SIG-M5 treated with dmso at 0.1 percent for 504 hours (cell line): ENCODE measurements at regions not wholly inside any gene's neighbourhood (a gene's known extent, or its start where the extent isn't known, plus 50 kb on each side); places are given as distances from the start of the nearest gene placed in this dataset.

Source experiments
- DNase-seq: peaks from one replicate; lab custom pipeline; 2025; ENCODE audit not compliant: unreplicated experiment; lab: John Stamatoyannopoulos, UW

DNA sequence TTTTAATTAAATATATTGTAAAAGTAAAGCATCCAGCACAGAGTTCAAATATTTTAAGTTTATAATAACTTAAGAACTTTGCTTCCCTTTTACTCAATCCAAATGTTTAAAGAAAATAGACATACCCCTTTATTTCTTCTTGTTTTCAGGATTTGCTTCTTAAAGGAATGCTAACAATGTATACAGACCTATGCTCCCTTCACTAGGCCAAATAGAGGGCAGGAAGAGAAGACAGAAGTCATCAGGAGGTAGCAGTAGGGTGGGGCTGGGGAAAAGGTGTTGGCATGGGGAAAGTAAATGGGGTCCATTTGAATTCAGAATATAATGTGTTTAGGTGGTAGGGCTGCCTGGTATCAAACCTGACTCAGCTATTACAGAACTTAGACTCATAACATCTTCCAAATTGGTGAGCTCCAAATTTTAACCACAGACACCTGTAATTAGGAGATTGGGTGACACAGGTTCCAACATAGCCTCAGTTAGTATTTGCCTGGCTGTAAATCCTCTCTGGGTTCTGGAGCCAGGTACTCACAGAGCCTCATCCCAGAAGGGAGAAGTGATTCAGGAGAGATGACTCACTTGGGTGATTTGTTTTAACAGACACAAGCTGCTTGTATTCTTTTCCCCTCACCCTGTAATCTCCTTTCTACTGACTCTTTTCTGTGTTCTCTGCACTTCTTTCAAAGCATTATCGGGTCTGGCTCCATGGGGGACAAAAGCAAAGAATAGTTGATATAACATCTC, 60.1 kb upstream of the DUSP10 start:
- no peak for DNase-seq

DNA sequence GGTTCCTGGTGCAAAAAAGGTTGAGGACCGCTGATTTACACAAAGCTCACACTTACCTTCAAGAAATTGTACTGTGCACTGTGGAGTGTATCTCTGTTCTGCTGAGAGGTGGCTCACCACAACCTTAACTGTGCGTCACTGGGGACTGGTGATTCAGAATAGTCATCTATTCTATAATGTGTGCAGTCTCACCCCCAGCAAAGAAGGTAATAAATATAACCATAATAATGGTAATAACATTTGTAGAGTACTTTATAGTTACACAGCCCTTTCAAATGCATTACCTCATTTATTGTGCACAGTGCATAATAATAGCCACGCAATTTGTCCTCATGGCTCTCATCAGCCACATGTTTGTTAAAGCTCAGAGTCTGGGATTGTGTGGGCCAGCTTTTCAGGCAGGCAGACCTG, 59.4 kb upstream of the DUSP10 start:
- no peak for DNase-seq

DNA sequence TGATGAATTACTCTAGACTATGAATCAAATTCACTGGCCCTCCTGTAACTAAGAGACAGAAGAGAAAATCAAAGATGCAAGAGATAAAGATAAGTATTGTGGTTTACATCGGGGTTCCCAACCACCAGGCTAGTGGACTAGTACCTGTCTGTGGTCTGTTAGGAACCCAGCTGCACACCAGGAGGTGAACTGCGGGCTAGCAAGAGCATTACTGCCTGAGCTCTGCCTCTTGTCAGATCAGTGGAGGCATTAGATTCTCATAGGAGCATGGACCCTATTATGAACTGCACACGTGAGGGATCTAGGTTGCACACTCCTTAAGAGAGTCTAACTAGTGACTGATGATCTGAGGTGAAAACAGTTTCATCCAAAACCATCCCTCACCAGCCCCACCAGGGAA, 58.9 kb upstream of the DUSP10 start:
- no peak for DNase-seq

DNA sequence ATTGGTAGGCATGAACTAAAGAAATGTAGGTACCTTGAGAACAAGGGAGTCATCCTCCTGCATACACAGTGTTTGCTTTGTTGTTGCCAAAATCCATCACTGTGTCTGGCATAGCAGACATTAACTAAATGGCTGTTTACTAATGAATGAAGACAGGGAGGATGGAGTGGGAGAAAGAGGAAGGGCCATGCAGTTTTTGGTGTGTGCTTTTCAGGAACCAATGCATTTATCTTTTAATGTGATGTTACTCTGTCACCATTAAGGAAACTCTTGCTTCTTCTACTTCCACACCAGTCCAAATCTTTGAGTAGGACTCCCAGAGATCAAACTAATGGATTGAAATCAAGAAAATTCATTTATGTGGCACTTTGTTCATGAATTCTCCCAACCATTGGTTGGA, 55.6 kb upstream of the DUSP10 start:
- DNase-seq: no peak

DNA sequence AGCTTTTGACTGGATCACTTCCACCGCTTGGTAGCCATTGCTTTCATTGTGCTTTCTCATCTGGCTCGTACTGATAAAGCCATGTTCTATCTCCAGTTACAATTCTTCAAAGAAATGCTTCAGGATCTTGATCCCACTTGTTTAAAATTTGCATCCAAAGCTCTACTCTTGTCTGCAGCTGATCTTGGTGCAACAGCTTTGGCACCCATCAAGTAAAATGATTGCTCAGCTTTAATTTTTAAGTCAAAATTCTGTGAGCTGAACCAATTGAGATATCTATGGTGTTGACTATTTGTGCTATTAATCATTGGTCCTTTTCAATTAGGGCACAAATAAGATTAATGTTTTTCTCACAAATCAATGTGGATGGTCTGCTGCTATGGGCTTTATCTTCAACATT, 54.8 kb upstream of the DUSP10 start:
- no peak for DNase-seq

DNA sequence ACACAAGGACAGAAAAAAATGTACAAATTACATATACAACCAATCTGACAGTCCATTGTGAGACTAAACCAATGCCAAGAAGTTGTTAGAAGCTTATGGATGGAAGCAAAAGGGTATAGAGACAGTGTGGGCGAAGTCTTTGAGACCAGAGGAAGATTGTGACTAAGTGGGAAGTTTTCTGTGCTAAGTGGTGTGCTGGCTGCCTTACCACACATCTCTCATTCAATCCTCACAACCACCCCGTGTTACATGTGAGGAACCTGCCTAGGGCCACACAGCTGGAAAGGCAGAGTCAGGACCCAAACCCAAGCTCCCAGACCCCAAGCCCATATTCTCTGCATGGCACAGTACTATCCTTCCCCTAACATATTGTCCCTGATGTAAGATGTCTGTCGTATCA, 53.5 kb upstream of the DUSP10 start:
- no peak for DNase-seq

GRCh38 chr1:221794935-221795334, 53.0 kb upstream of the DUSP10 start:
- DNase-seq: no peak

DNA sequence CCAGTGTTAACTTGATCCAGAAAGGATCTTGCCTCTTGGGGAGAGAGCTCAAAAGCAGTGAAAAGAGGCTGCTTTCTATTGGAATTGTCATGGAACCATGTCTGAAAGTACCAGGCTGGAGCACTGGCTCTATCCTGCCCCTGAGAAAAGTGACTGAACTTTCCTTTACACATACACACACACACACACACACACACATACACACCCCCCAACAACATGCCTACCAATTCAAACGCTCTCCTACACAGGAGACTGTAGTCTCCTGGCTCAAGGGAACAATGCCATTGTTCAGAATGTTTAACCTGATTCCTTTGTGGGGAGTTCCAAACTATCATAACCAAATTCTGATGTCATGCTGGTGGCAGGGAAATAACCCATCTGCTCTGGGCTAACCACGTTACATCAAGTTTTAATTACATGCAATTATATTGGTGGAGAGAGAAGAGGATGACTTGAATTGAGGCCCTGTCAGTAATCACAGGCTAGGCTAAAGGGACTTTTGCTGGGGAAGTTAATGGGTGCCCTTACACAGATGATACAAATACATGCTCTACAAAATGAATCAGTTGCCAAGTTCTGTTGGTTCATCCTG, 52.3 kb upstream of the DUSP10 start:
- no peak for DNase-seq

GRCh38 chr1:221793439-221794078, 51.7 kb upstream of the DUSP10 start:
- no peak for DNase-seq

- no peak for DNase-seq
Observed at GRCh38 chr1:221791846-221792245, 50.0 kb upstream of the DUSP10 start.
